Hindlimb muscle (tissue), 1 donor: ENCODE measurements at regions not wholly inside any gene's neighbourhood (a gene's known extent, or its start where the extent isn't known, plus 50 kb on each side); places are given as distances from the start of the nearest gene placed in this dataset.
"Not testable (repeated sequence)": the region's sequence is repeated elsewhere in the genome, so short reads cannot be mapped to it uniquely, and the experiment has no call there.

Experiments used
- DNase-seq: peaks from one replicate; pipeline ENCODE4 v3.0.0-alpha.2; 2013

DNA sequence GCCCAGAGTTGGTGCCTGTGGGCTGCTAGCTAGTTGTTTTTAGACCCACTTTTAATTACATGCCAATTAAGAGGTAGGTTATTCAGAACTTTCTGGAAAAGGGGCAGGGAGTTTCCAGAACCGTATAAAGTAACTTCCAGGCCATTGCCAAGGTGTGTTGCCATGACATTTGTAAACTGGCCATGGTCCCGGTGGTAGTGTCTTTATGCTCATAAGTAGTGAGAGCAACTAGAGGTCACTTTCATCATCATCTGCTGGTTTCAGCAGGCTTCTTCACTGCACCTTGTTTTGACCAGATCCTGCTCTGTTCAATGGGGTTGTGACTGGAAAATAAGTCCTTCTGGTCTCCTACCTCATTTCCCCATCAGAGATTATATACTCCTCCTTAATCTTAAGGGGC lies 207.0 kb downstream of the FAM72C start:
- DNase-seq = not testable (repeated sequence)

DNA sequence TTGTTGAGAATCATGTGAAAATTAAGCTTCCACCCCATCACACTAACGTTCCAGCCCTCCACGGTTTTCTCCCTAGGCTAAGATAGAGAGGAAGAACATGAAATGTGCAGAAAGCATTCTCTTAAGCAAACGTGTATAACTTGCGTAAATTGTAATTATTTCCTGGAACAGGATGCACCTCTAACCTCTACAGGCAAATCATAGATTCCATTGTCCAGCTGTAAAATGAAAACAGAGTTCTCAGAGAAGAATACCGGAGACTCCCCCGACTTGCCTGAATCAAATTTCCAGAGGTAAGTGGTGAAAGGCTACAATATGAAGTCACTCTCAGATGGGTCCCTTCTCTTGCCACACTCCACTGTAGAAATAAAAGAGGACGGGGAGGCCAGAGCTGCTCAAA lies 211.4 kb downstream of the FAM72C start:
- not testable (repeated sequence) for DNase-seq

DNA sequence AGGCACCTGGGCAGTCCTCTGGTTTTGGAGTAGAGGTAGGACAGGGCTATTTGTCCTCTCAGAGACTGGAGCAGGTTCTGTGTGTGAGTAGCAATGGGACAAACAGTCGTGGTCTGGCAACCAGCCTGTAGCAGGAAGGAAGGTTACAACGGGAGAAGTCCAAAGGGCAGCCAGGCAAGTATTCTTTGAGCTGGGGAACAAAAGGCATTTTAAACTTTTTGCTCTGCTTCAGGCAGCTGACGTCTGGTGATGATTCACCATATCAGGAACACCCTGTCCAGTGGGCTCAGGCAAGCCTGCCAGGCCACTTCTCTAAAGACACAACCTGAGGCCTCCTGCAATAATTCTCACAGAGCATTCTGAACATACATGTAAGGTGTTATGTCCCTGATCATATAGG lies 215.8 kb downstream of the FAM72C start:
- DNase-seq = not testable (repeated sequence)

DNA sequence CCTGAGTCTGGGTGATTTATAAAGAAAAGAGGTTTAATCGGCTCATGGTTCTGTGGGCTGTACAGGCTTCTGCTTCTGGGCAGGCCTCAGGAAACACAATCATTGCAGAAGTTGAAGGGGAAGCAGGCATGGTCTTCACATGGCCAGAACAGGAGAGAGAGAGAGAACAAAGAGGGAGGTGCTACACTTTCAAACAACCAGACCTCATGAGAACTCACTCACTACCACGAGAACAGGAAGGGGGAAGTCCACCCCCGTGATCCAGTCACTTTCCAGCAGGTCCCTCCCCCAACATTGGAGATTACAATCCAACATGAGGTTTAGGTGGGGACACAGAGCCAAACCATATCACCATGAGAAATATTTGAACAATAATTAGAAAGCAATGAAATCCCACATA lies 222.9 kb downstream of the FAM72C start:
- DNase-seq = no peak

DNA sequence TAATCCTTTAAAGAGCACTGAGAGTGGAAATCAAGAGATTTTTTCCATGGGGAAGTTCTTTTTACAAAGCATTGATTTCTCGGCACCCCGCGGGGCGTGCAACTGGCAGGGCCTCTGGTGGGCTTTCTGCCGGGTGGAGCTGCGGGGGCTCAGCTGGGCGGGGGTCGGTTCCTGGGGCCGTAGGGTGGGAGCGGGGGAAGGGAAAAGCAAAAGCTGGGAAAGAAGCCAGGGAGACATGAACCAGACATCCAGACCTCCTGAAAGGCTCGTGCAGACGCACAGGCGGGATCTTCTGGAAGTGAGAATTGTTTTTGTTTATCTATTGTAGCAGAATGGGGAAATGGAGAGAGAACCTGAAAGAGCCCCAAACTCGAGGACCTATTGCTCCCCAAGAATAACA lies 235.2 kb downstream of the FAM72C start:
- no peak for DNase-seq

DNA sequence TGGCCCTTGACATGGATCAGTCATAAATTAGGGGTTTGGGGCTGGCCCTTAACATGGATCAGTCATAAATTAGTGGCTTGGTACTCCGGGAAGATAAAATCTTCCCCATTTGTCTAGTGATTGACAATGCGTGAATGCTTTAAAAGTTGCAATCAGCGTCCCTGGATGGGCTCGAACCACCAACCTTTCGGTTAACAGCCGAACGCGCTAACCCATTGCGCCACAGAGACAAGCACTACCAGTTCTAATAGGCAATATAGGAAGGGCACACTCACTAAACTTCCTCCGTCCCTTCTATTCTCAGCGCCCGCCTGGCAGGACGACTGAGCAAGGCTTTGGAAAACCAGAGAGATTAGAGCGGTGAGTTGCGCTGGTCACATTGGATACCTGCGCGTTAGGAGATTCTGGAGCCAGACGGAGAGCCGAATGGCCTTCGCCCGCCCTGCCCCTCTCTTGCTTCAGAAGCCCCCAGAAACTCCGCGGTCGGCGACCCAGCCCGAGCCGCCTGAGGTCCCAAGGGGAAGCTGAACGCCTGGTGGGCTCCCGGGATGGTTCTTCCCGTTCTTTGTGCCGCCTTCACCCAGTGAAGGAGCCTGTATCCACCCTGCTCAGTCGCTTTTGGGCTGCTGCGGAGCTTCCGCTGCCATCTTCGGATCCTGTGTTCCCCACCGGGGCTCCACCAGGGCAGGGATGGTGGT lies 235.9 kb downstream of the FAM72C start:
- DNase-seq = no peak

DNA sequence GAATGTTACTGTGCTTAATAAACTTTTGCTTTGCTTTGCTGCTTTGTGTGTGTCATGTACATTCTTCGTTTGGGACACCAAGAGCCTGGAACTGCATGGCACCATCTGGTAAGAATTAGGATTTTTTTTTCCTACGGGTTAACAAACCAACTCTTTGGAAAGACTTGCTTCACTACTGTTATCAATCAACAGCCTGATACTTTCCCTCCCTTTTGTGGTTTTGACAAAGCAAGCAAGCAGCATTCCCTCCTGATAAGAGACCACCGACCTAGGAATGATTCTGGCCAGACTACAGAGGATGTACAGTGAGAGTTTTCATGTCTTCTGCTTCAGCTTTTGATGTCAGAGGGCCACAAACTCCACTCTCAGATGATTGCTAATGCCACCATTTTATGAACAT lies 237.5 kb downstream of the FAM72C start:
- DNase-seq = not testable (repeated sequence)

DNA sequence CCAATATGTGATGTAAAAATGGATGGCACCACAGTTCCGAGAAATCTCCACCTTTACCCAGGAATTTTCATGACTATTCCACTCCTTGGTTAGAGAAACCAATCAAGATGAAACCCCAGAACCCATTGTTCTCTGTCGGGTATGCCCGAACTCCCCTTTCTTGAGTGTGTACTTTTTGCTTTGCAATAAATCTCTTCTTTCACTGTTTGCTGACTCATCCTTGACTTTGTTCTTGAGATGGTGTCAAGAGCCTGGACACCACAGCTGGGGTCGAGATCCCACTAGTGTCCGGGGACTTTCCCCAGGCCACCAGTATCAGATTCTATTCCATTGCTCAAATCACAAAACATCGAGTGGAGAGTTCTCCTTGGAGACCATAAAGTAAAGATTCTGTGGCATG lies 240.9 kb downstream of the FAM72C start:
- not testable (repeated sequence) for DNase-seq

DNA sequence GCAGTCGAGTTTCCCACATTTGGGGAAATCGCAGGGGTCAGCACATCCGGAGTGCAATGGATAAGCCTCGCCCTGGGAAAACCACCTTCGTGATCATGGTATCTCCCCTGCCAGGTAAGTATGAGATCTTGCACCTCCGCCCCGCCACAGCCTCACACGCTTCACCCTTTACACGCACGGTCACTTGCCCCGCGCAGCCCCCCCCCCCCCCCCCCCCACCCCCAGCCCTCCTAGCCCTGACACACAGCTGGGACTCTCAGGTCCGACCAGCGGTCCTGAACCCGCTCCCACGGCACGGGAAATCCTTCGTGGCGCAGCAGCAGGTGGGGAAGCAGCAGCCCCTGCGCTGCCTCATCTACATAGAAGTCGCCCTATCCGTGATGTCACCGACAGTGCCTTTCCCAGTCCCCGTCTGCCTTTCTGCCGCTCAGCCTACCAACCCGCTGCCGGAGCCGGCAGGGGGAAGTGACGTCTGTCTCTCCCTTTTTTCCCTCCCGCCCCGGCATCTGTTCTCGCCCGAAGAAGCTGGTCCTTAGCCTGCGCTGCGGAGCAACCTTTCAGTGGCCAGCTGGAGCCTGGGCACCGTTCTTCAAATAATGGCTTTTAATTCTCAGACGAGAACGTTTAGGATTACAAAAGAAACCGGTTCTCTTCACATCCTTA lies 242.2 kb downstream of the FAM72C start:
- not testable (repeated sequence) for DNase-seq

DNA sequence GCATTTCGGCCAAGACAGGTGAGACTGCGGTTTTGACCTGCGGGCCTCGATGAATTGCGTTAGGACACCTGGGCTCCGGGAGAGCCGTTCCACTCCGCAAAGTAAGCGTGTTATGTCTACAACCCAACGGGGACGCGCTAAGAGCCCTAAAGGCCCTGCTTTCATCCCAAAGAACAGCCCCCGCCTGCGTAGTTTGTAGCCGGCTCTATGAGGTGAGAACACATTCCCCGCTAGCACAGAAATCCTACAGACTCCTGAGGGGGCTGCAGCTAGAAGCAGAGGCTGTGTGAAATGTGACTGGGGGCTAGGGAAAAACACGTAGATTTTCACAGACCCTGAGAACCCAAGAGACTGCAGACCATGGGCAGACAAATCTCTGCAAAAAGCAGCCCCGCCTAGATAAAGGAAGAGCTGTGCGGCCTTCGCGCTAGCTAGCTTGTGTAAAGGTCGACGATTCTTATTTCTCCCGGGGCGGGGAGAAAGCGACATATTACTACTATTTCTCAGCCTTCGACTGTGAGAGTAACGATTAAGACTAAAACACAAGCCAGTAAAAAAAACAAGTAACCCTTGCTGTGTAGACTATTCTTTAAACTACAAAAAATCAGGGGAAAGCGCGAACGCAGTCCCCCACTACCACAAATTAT lies 242.9 kb downstream of the FAM72C start:
- not testable (repeated sequence) for DNase-seq

DNA sequence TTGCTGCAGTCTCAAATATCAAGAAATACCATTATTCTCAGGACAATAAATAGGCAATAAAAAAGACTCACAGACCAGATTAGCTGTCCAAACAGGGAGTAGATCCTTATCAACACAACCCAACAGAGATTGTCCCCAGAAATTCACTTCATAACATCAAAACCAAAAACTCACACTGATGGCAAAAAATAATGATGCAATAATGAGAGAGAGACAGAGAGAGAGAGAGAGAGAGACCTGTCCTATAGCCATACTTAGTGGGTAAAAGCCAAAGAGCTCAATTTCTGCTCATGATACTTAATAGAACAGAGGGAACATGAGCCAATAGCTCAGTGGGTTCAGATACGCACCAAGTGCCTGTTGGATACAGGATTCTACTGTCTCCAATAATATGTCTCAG lies 244.5 kb downstream of the FAM72C start:
- DNase-seq = no peak

DNA sequence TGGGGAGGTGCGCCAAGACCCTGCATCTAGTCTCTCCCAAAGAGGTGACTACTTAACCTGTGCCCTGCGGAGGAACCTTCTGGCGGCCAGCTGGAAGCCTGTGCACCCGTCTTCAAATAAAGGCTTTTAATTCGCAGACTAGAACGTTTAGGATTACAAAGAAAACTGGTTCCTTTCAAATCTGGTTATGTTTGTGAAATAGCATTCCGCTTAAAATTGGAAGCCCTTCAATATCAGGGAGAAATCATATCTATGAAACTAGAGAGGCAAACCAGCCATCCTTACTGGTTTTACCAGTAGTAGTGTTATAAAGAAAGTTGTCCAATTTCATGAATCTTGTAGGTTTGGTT lies 250.8 kb downstream of the FAM72C start:
- no peak for DNase-seq

DNA sequence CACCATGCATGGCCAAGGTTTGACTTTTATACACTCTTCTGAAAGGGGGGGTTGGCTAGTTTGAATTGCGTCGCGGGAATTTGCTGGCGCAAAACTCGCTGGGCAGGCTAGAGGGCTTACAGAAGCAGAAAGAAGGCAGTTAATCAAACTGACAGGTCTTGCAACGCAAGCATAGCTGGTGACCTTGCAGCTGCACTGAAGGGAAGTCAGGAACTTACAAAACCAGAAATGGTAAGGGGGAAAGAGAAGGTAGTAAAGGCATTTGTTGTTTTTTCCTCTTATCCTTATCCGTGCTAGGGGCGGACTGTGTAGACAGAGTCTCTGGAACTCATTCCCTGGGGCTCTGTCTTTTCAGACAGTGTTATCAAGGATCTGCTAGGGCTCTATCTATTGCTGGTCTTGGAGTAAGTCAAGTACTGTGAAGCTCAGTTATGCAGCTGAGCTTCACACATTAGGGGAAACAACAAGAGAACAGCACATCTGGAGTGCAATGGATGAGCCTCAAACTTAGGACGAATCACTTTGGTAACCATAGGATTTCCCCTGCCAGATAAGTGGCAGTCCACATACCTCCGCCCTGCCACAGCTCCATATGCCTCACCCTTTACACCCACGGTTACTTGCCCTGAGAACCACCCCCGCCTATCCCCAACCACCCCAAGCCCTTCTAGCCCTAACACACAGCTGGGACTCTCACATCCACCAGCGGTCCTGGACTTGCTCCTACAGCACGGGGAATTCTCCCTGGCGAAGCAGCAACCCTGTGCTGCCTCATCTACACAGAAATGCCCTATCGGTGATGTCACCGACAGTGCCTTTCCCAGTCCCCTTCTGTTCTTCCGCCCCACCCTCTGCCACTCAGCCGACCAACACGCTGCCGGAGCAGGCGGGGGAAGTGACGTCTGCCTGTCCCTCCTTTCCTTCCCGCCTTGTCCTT lies 251.4 kb downstream of the FAM72C start:
- DNase-seq = no peak

DNA sequence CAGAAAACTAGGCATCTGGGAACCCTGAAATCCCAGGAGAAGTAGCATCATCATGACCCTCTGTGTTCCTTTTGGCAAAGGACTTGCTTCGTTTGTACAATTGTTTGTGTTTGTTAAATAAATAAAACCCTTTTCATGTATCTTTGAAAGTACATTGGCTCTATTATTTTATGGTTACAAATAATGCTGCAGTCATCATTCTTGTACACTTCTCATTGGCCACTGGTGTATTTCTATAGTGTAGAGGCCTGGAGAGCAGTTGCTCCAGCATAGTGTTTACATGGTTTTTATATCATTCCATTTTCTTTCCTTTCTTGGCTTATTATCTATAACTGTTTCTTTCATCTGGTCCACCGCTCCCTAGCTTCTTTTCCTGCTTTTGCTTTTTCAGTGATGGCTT lies 253.3 kb downstream of the FAM72C start:
- no peak for DNase-seq

DNA sequence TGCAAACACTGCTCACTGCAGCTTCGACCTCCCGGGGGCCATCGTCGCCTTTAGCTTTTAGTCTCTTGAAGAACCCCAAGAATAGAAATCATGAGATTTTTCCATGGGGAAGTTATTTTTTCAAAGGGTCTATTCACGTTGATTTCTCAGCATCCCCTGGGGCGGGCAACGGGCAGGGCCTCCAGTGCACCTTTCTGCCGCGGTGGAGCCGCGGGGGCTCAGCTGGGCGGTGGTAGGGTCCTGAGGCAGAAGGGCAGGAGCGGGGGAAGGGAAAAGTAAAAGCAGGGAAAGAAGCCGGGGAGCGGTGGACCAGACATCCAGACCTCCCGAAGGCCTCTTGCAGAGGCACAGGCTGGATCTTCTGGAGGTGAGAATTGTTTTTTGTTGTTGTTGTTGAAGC lies 253.8 kb downstream of the FAM72C start:
- no peak for DNase-seq

DNA sequence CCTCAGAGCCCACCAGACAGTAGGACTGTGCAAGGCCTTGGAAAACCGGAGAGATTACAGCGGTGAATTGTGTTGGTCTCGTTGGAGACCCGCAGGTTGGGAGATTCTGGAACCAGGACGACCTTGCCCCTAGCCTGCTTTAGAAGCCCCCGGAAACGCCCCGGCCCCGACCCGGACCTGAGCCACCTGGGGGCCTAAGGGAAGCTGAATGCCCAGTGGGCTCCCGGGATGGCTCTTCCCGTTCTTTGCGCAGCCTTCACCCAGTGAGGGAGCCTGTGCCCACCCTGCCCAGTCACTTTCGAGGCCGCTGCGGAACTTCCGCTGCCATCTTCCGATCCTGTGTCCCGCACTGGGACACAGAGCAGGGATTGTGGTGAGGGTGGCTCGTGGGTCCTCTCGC lies 254.4 kb downstream of the FAM72C start:
- no peak for DNase-seq

DNA sequence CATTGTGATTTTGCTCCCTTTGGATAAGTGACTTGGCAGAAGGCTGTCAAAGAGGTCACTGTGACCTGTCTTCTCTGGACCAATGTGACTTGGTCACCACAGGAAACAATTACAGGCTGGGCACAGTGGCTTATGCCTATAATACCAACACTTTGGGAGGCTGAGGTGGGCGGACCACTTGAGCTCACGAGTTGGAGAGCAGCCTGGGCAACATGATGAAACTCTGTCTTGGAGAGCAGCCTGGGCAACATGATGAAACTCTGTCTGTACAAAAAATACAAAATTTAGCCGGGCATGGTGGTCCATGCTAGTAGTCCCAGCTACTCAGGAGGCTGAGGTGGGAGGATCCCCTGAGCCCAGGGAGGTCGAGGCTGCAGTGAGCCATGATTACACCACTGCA lies 256.9 kb downstream of the FAM72C start:
- DNase-seq = not testable (repeated sequence)

DNA sequence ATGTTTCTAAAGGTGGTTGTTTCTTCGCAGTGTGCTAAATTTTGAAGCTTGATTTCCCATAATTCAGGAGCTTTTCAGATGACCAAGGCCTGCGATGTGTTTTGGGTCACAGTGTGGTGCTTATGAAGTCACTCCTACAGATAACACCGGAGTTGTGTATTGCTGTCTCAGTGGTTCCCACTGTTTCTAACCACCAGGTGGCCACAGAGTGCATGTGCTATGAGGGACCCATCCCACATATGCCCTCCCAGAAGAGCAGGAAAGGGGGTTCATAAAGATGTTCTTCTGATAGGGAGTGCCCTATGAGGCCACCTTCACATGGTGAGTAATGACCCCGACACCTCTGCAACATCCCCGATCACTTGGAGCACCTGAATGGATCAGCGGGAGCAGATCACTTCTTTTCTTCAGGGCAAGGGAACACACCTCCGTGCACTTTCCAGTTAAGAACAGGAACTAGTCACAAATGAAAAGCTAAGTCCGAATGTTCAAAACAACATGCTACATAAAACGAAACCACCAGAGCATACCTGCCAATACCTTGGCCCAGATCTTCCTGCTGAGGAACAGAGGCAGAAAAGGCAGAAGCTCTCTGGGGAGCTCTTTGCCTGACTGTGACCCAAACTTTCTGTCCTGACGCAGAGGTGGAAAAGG lies 262.1 kb downstream of the FAM72C start:
- DNase-seq = not testable (repeated sequence)

DNA sequence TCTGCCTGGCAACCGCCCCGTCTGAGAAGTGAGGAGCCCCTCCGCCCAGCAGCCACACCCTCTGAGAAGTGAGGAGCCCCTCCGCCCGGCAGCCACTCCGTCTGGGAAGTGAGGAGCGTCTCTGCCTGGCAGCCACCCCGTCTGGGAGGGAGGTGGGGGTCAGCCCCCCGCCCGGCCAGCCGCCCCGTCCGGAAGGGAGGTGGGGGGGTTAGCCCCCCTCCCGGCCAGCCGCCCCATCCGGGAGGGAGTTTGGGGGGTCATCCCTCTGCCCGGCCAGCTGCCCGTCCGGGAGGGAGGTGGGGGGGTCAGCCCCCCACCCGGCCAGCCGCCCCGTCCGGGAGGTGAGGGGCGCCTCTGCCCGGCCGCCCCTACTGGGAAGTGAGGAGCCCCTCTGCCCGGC lies 269.0 kb downstream of the FAM72C start:
- not testable (repeated sequence) for DNase-seq

DNA sequence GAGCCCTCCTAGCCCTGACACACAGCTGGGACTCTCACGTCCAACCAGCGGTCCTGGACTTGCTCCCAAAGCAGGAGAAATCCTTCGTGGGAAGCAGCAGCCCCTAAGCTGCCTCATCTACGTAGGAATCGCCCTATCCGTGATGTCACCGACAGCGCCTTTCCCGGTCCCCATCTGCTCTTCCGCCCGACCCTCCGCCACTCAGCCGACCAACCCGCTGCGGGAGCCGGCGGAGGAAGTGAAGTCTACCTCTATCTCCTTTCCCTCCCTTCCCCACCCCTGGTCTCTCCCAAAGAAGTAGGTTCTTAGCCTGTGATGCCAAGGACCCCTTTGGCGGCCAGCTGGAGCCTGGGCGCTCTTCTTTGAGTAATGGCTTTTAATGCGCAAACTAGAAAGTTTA lies 272.1 kb downstream of the FAM72C start:
- no peak for DNase-seq

DNA sequence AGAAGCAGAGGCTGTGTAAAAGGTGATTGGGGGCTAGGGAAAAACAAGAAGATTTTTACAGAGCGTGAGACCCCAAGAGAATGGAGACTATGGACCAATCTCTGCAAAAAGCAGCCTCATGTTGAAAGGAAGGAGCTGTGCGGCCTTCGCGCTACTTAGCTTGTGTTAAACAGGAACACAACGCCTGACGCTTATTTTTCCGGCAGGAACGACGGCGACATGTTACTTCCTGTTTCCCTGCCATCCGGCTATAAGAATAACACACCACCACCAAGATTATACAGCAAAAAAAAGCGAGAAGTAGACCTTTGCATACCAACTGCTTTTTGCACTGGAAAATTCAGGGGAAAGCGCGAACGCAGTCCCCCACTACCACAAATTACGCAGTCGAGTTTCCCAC lies 272.7 kb downstream of the FAM72C start:
- no peak for DNase-seq

DNA sequence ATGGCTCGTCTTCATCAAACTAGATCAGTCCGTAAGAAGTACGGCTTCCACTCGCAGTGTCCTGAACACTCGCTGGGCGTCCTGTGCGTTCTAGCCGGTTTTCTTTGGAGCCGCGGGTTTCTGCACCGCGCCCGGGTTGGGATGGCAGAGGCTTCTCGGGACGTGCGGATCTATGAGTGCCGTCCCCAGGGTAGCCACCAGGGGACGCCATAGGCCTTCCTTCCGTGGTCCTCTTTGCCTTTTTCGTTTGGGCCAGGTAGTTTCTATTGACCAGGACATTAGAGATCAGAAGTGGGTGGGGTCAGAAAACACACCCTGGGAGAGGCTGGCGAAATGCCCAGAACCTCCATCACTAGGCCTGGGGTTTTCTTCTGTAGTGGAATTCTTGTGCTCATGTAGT lies 273.8 kb downstream of the FAM72C start:
- no peak for DNase-seq
